HG03175 (cell line): ENCODE measurements at regions not wholly inside any gene's neighbourhood (a gene's known extent, or its start where the extent isn't known, plus 50 kb on each side); places are given as distances from the start of the nearest gene placed in this dataset.

ENCODE experiments used
- ATAC-seq: cut with Tn5 transposase; IDR thresholded peaks from one replicate; pipeline ENCODE4 v1.9.1; 2021; ENCODE audit warnings: mild to moderate bottlenecking, moderate library complexity; ENCODE audit not compliant: unreplicated experiment

DNA sequence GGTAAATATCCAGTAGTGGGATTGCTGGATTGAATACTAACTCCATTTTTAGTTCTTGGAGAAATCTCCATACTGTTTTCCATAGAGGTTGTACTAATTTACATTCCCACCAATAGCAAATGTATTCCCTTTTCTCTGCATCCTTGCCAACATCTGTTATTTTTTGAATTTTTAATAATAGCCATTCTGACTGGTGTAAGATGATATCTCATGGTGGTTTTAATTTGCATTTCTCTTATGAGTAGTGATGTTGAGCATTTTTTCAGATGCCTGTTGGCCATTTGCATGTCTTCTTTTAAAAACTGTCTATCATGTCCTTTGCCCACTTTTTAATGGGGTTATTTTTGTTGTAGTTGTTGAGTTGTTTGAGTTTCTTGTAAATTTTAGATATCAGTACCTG, 253.2 kb downstream of the HAO1 start:
- no peak for ATAC-seq

GRCh38 chr20:7689151-7689550, 251.1 kb downstream of the HAO1 start:
- no peak for ATAC-seq

DNA sequence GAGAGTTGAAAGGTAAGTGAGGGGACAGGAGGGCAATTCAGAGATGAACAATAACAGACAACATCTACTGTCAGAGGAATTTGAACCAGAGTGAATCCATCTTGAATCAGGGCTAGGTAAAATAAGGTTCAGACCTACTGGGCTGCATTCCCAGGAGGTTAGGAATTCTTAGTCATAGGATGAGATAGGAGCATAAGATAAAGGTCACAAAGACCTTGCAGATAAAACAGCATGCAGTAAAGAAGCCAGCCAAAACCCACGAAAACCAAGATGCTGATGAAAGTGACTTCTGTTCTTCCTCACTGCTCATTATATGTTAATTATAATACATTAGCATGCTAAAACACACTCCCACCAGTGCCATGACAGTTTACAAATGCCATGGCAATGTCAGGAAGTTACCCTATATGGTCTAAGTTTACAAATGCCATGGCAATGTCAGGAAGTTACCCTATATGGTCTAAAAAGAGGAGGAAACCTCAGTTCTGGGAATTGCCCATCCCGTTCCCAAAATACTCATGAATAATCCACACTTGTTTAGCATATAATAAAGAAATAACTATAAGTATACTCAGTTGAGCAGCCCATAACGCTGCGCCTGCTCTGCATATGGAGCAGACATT, 248.5 kb downstream of the HAO1 start:
- ATAC-seq: no peak

DNA sequence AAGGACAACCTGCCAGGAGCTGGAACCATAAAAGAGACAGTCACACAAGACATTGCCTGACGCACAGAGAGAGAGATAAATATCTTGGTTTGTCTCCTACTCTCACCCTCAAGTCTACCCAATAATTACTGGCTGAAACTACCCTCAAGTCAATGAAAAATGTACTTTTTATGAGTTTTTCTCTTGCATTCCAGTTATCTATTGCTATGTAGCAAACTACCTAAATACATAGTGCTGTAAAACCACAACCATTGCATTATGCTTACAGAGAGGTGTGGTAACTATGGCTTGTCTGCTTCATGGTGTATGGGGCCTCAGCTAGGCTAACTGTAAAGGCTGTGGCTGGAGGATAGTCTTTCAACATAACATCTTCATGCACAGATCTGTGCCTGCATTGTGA, 247.8 kb downstream of the HAO1 start:
- no peak for ATAC-seq

DNA sequence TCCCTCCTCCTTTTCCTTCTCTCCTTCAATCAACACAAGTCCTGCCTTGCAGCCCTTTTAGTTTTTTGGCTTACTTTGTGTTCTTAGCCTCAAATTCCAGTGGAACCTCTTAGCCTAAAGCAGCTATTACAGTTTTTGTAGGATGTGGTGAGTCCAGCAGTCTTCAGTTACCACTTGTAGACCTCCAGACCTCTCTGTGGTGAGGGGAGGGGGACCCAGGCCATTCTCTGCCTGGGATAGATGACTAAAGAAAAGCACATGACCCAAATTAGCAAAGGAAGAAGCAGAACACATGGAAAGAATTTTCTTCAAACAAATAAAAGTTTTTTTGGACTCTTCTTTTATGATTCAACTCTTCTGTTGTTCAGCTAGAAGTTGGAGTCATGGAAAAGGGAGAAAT, 246.5 kb downstream of the HAO1 start:
- ATAC-seq: no peak

GRCh38 chr20:7695051-7695495, 245.2 kb downstream of the HAO1 start:
- no peak for ATAC-seq

- ATAC-seq: no peak
These were observed 244.6 kb downstream of the HAO1 start for GRCh38 chr20:7695635-7696034.

- ATAC-seq: no peak
These were observed 243.9 kb downstream of the HAO1 start for GRCh38 chr20:7696311-7696710.

GRCh38 chr20:7702141-7702540, 238.1 kb downstream of the HAO1 start:
- ATAC-seq: no peak

GRCh38 chr20:7703551-7703961, 236.7 kb downstream of the HAO1 start:
- no peak for ATAC-seq

DNA sequence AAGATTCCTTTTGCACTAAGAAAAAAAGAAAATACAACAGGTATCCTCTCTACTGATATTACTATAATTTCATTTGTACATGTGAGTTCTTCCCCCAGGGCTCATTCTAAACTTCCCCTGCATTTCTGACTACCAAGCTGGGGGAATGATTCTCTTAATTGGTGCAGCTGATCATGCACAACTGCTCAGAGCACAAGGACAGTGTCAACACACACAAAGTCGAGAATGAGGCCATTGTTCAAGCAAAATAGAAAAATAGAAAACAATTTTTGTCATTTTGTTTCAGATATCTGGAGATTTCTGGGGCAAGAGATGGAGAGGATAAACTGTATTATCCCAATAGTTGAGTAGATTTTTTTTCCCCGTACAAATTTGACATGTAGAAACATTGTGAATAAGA, 236.3 kb downstream of the HAO1 start:
- ATAC-seq: no peak

GRCh38 chr20:7708112-7708511, 232.1 kb downstream of the HAO1 start:
- ATAC-seq: no peak

- ATAC-seq: no peak
These were observed 231.5 kb downstream of the HAO1 start for GRCh38 chr20:7708782-7709181.

DNA sequence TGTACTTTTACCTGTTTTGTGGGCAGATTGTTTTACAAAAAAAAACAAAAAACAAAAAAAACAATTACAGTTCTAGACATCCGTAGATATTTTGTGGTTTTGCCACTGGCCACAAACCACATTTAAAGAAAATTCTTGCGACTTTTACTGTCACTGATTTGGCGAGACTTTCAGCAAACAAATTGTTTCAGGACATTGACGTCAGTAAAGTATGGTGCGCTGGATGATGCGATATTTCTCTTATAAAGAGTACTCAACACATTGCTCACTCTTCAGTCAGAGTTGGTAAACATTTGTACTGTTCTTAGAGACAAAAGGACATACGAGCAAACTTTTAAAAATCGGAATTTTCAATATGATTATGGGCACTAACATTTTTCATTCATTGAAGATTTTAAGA, 229.8 kb downstream of the HAO1 start:
- ATAC-seq: no peak

DNA sequence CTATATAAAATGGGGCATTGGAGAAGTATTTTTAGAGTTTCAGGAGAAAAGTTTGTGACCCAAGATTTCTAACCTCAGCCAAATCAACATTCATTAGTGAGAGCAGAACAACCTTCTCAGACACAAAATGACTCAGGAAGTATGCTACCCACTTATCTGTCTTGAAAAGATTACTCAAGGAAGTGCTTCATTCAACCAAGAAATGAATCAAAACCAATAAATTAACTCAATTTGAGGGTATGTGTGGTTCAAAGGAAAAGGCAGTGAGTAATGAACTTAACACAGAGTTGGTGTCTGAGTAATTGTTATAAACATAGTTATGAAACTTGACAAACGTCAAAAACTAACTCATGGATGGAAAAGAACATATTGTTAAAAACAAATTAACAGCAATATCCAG, 227.6 kb downstream of the HAO1 start:
- no peak for ATAC-seq

- peak; percentile 67 for ATAC-seq
These were observed 225.7 kb downstream of the HAO1 start for GRCh38 chr20:7714549-7714948.

DNA sequence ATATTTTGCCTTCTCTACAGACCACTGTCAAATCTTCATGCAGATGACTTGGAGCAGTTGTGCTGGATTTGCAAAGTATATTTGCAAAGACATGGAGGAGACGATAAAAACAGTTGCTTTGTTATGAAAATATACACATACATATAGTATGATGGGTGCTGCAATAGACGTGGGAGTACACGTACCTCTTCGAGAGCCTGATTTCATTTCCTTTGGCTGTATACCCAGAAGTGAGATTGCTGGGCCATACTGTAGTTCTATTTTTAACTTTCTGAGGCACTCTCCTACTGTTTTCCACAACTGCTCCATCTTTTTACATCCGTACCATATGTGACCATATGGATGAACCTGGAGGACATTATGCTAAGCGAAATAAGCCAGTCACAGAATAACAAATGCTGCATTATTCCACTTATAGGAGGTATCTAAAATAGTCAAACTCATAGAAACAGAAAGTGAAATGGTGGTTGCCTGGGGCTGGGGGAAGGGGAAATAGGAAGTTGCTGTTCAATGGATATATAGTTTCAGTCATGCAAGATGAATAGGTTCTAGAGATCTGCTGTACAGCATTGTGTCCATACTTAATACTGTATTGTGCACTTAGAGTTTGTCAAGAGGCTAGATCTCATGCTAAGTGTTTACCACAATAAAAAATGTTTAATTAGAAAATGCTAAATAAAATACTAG, 223.8 kb downstream of the HAO1 start:
- ATAC-seq: peak; percentile 51

DNA sequence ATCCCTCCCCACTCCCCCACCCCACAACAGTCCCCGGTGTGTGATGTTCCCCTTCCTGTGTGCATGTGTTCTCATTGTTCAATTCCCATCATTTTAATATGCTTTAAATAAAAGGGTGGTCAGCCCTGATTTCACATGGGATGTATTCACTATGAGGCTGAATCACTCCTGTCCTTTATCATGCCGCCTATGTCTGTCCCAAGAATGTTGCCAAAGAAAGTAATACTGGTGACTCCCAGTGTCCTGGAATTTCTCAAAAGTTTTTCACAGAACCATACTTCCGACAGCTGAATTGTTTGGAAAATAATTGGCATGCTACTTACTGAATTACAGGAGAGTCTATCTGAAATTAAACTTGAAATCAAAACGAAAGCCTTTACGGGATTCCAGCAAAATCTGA, 217.7 kb downstream of the HAO1 start:
- no peak for ATAC-seq

- ATAC-seq: no peak
These were observed 217.0 kb downstream of the HAO1 start for GRCh38 chr20:7723284-7723683.

GRCh38 chr20:7728338-7728737, 211.9 kb downstream of the HAO1 start:
- no peak for ATAC-seq

- no peak for ATAC-seq
These were observed 206.0 kb downstream of the HAO1 start for GRCh38 chr20:7734216-7734615.

- no peak for ATAC-seq
These were observed 203.9 kb downstream of the HAO1 start for GRCh38 chr20:7736336-7736735.

DNA sequence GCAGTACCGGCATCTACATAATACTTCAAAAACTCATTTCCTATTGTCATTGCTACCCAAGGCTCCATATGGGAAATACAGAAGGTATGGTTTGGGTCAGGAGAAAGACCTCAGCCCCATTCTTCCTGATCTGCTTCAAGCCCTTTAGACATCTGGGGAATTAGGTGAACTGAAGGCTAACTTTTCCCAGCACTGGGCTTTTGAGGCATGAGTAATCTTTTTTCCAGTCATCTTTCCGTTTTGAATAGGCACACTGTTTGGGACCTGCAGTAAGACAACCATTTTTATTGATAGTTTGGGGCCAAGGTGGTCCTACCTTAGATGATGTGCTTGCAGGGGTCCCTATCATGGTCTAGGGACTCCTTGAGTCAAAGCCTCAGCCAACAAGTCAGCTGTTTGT, 198.4 kb downstream of the HAO1 start:
- no peak for ATAC-seq
